Cerebellar cortex (tissue), 1 donor: ENCODE measurements at regions not wholly inside any gene's neighbourhood (a gene's known extent, or its start where the extent isn't known, plus 50 kb on each side); places are given as distances from the start of the nearest gene placed in this dataset.

Source experiments
- DNase-seq: peaks from one replicate; pipeline ENCODE4 v3.0.0-alpha.2; 2015; ENCODE audit warnings: low spot score

- DNase-seq = no peak
These were observed 235.6 kb upstream of the PRDM1 start for GRCh38 chr6:105850261-105851112.

DNA sequence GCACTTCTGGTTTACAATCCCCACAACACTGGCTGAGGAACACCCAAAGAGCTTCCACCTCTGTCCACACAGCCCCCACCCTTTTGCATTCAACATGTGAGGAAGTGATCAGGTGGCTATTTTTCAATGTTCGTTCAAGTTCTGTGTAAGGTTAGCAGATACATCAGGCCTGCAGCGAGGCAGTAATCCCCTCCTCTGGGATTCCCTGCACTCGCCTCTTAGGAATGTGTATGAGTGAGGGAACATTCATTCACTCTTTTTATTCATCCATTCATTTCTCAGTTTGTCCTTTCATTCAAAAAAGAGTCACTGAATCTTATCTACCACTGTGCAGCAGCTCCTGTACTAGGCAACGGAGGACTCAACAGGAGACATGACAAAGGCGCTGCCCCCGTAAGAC lies 236.4 kb upstream of the PRDM1 start:
- DNase-seq = no peak

DNA sequence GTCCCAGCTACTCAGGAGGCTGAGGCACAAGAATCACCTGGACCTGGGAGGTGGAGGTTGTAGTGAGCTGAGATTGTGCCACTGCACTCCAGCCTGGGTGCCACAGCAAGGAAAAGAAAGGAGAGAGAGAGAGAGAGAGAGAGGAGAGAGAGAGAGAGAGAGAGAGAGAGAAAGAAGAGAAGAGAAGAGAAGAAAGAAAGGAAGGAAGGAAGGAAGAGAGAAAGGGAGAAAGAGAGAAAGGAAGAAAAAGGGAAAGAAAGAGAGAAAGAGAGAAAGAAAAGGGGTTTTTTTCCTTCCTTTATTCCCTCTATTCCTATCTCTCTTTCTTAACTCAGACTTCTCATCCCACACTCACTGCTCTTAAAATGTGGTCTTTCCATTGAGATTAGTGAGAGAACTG lies 238.7 kb upstream of the PRDM1 start:
- no peak for DNase-seq

GRCh38 chr6:105844275-105844883 lies 241.8 kb upstream of the PRDM1 start:
- DNase-seq = peak; percentile 15

DNA sequence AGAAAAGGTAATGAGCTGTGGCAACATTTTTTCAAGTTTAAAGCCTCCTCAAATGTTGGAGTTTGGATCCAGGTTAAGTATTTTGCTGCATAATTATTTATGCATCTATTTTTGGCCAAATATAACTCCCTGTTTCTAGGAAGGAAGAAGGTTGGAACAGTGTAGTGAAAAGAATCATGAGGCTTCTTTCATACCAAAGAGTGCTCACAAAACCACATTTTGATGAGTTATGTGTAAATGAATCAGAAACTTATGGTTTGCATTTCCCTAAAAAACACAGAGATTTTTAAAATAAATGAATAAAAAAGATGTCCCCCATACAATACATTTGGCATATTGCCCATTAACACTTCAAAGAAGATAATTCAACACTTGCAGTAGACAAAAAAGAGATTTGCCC lies 246.9 kb upstream of the PRDM1 start:
- DNase-seq = no peak

DNA sequence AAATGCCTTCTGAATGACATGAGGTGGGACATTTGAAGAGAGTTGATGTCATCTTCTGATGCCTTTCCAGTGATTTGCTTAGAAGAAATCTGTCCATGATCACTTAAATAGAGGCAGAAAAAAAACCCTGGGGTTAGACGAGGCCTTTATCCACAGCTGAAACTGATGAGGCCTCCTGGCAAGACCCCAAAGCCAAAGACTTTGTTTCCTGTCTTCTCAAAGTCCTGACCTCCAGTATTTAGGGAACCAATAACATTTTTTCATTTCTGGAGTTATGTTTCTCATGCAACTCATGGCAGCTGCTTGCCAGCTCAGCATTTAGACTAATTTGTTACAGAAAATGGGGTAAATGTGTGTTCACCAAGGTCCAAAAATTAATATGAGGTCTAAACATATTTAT lies 248.0 kb upstream of the PRDM1 start:
- DNase-seq = no peak

GRCh38 chr6:105836889-105837288 lies 249.2 kb upstream of the PRDM1 start:
- no peak for DNase-seq

DNA sequence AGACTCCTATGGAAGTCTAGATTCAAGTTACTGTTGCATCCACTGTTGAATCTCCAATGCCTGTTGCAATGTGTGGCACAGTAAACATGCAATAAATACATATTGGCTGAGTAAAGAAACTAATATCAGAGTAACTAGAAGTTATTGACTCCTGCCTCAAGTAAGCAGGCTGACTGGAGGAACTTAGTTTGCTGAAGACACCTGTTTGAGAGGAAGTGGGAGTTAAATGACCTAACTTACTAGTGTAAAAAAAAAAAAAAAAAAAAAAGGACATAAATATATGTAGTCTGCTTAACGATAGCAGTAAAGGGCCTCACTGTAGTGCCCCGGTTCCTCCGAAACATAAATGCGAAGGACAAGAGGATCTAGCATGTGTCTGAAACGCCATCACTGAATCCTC lies 249.8 kb upstream of the PRDM1 start:
- DNase-seq = no peak

- DNase-seq = peak; percentile 16
These were observed 250.8 kb upstream of the PRDM1 start for GRCh38 chr6:105835373-105835772.

DNA sequence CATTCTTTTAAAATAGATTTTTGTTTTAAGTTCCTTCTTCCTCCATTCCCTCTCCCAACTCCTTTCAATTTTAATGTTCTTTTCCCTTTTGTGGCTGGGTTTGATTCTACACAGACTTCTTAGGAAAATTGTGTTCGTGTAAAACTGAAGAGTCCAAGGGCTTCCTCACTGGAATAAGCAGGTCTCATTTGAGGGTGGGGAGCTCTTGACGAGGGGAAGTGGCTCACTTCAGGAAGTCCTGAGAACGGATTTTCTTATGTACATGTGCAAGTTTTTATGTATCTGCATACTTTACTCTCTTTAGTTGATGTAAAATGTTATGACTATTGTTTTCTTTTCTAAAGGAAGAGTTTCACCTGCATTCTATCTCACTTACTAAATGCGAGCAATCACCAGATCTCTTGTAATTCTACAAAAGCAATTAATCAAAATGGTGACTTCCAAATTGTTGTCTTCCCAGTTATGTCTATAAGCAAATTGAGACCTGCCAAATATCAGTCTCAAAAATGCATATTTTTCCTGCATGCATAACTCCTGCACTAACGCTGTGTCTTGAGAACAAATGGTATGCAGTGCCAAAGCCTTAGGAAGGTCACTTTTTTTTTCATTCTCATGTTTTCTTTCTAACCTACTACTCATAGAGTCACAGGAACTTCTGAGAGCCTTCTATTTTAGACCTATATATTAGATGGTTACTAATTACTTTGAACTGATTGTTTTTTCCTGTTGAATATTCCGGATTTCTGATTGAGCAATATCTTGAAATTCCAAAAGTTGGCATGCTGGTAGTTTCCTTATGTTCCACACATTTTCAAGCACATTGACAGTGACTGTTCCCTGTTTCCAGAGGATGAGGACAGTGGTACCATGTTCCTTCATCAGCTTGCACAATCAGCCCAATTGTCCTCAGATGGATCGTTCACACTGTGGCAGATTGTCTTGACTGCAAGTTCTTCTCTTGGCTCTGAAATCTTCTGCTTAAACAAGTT lies 251.9 kb upstream of the PRDM1 start:
- no peak for DNase-seq

- DNase-seq = no peak
These were observed 253.8 kb upstream of the PRDM1 start for GRCh38 chr6:105832313-105832761.

DNA sequence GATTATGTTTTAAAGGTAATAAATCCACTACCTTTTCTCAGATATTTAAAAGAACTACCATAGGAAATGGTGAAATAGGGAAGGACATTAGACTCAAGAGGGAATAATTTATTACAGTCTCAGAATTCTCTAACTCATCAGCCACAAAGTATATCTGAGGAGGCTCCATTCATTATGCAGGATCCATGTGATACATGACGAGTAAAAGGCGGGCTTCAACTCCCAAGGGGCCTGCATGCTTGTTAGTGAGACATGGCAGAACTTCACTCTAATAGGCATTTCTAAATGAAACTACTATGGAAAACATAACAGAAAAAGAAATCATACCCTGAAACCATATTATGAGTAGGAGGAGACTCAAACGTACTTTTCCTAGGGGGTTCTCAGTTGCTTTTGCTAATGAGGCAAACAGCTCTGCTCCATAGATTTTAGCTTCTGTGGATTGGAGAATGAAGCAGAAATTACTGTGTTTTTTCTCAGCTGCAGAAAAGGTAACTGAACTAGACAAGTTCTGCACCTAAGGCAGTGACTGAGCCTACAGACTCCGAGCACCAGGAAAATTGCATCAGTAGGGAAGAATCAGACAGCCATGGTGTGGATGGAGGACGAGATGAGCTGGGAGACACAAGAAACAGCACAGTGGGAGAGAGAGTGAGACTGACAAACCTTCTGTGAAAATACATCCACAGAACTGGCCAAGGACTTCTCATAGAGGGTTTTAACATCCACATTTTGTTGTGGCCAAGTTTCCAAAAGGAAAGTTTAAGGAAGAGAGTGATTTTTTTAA lies 254.6 kb upstream of the PRDM1 start:
- DNase-seq = no peak

- no peak for DNase-seq
These were observed 260.9 kb upstream of the PRDM1 start for GRCh38 chr6:105825210-105825609.

DNA sequence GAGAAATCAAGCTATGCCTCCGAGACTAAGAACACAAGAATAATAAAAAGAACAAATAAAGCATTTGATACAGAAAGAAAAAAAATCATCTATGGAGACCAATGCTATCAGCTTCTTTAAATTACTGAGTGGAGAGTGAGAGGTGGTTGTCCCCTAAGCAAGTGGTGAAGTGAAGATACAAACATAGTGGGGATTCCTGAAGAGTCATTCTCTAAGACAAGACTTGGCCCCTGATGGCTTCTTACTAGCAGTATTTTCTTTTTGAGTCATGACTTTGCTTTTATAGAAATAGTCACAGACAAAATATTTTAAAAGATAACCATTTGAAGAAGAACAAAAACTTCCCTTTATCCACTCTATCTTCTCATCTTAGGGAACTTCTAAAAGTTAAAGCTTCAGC lies 261.4 kb upstream of the PRDM1 start:
- no peak for DNase-seq

DNA sequence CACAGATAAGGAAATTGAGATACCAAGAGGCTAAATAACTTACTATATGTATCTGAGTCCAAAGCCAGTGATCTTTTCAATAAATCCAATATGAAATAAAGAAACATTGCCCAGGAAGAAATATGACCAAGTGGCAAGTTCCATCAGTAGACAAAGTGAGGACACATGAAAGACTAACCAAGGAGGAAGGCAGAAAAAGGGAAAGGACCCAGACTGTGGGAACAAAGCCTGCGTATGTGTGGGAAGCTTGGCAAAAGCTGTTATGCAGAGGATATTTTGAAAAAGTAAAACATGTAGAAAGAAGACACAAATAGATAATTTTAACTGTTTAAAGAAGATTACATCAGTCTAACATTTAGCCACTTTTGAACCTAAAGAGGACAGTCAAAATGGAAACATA lies 264.4 kb upstream of the PRDM1 start:
- no peak for DNase-seq

DNA sequence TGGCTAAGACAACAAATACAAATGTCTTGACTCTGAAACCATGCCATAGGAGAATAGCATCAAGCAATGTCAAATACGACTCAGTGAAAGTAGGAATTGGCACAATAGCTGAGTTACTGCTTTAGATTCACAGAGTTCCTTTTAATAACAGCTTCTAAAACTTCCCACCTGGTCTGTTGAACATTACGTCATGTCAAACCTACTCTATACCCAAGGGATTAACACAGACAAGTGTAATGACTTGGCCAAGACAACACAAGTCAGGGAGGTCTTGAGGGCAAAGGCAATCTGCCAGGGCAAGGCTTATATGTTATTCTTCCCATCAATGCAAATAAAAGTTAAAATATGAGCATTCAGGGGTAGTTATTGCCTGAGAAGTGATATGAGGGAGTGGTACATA lies 265.1 kb upstream of the PRDM1 start:
- DNase-seq = no peak

- DNase-seq = no peak
These were observed 266.4 kb upstream of the PRDM1 start for GRCh38 chr6:105819745-105820144.

DNA sequence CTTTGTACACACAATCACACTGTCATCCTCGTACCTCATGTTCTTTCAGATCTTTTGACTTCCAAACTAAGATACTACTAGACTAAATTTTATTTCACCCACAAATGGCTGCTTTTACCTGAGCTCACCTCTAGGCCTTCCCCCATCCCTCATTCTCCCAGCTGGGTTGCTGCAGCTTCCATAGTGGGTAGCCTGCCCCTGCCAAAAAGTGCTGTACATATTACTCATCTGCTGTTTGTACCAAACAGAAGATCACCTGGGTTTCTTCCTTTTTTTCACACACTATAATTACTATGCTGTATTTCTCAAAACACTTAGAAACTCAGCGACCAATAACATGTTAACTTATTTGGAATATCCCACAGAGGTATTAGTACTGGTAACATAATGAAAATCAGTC lies 267.6 kb upstream of the PRDM1 start:
- DNase-seq = no peak

GRCh38 chr6:105817961-105818360 lies 268.2 kb upstream of the PRDM1 start:
- DNase-seq = peak; percentile 63

- DNase-seq = peak; percentile 90
These were observed 268.8 kb upstream of the PRDM1 start for GRCh38 chr6:105817370-105817769.

DNA sequence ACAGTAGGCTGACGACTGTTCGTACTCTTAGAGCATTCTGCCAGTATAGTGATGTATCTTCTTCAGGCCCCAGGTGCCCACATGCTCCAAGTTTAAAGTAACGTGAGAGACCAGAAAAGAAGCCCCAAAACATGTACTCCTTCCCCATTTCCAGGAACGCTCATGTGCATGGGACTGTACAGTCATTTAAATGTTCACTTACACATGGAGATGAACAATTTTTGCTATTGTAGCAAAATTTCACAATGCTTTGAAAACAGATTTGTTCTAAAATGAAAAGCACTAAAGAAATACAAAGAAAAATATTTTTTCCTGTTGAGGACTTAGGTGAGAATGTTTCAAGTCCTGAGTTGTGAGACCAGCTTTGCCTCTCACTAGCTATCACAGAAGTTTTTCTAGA lies 269.3 kb upstream of the PRDM1 start:
- peak; percentile 39 for DNase-seq
